Loucy (cell line): ENCODE measurements at regions not wholly inside any gene's neighbourhood (a gene's known extent, or its start where the extent isn't known, plus 50 kb on each side); places are given as distances from the start of the nearest gene placed in this dataset.

ENCODE experiments used
- EZH2phosphoT487 ChIP-seq: fragments of 200-600 bp; IDR thresholded peaks from 2 replicates; pipeline ENCODE4 v1.6.1; 2018; ENCODE audit warnings: antibody characterized with exemption, mild to moderate bottlenecking, moderate library complexity, borderline replicate concordance
- TF ChIP-seq, protein P1 (sequence below): fragments of 200-600 bp; sonication (generic); conservative IDR thresholded peaks from 2 replicates; pipeline ENCODE4 v1.5.1; 2014; ENCODE audit warnings: mild to moderate bottlenecking, antibody characterized with exemption, low read length

GRCh38 chr19:5288347-5288739, 52.3 kb downstream of the PTPRS start:
- TF ChIP-seq, protein P1, sequence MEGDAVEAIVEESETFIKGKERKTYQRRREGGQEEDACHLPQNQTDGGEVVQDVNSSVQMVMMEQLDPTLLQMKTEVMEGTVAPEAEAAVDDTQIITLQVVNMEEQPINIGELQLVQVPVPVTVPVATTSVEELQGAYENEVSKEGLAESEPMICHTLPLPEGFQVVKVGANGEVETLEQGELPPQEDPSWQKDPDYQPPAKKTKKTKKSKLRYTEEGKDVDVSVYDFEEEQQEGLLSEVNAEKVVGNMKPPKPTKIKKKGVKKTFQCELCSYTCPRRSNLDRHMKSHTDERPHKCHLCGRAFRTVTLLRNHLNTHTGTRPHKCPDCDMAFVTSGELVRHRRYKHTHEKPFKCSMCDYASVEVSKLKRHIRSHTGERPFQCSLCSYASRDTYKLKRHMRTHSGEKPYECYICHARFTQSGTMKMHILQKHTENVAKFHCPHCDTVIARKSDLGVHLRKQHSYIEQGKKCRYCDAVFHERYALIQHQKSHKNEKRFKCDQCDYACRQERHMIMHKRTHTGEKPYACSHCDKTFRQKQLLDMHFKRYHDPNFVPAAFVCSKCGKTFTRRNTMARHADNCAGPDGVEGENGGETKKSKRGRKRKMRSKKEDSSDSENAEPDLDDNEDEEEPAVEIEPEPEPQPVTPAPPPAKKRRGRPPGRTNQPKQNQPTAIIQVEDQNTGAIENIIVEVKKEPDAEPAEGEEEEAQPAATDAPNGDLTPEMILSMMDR: no peak
- TF ChIP-seq EZH2phosphoT487: no peak
